ENCODE measurements at regions not wholly inside any gene's neighbourhood (a gene's known extent, or its start where the extent isn't known, plus 50 kb on each side); places are given as distances from the start of the nearest gene placed in this dataset.
"Not testable (repeated sequence)": the region's sequence is repeated elsewhere in the genome, so short reads cannot be mapped to it uniquely, and the experiment has no call there.

GRCh38 chr6:10174056-10174455, 240.8 kb downstream of the TFAP2A start:
- DNase-seq (ENCODE audit: low read depth), result no peak
- no peak overlapping the region for H3K9ac ChIP-seq (ENCODE audit: low read length)
- no peaks in the 10 kb centered on the region for H3K9me3 ChIP-seq (ENCODE audit: control insufficient read depth, low read length)
- no peaks in the 10 kb centered on the region for H3K4me1 ChIP-seq (ENCODE audit: control insufficient read depth, insufficient read depth, low read length)
- no peak overlapping the region for H3K4me3 ChIP-seq (ENCODE audit: low read length)
- no peaks in the 10 kb centered on the region for H3K27me3 ChIP-seq (replicated peaks; ENCODE audit: control insufficient read depth, insufficient read depth, low read length)
- H3K36me3 ChIP-seq (ENCODE audit: control insufficient read depth, insufficient read depth, low read length, severe bottlenecking), result no peaks in the 10 kb centered on the region

GRCh38 chr6:10171706-10172105, 243.2 kb downstream of the TFAP2A start:
- H3K4me3 ChIP-seq (ENCODE audit: low read length); H3K9ac ChIP-seq (ENCODE audit: low read length); H3K27me3 ChIP-seq (replicated peaks; ENCODE audit: control insufficient read depth, insufficient read depth, low read length); H3K4me1 ChIP-seq (ENCODE audit: control insufficient read depth, insufficient read depth, low read length); DNase-seq (ENCODE audit: low read depth); H3K9me3 ChIP-seq (ENCODE audit: control insufficient read depth, low read length); H3K36me3 ChIP-seq (ENCODE audit: control insufficient read depth, insufficient read depth, low read length, severe bottlenecking): not testable (repeated sequence)

GRCh38 chr6:10170816-10171215, 244.1 kb downstream of the TFAP2A start:
- Histone ChIP-seq H3K36me3 (ENCODE audit: control insufficient read depth, insufficient read depth, low read length, severe bottlenecking) (no peaks in the 10 kb centered on the region), H3K27me3 (replicated peaks; ENCODE audit: control insufficient read depth, insufficient read depth, low read length) (no peaks in the 10 kb centered on the region), H3K4me3 (ENCODE audit: low read length) (no peak overlapping the region), H3K4me1 (ENCODE audit: control insufficient read depth, insufficient read depth, low read length) (no peaks in the 10 kb centered on the region), H3K9me3 (ENCODE audit: control insufficient read depth, low read length) (no peaks in the 10 kb centered on the region), H3K9ac (ENCODE audit: low read length) (no peak overlapping the region)
- no peak for DNase-seq (ENCODE audit: low read depth)

- H3K27me3 ChIP-seq (replicated peaks; ENCODE audit: control insufficient read depth, insufficient read depth, low read length), result no peaks in the 10 kb centered on the region
- no peak overlapping the region for H3K4me3 ChIP-seq (ENCODE audit: low read length)
- no peaks in the 10 kb centered on the region for H3K9me3 ChIP-seq (ENCODE audit: control insufficient read depth, low read length)
- no peaks in the 10 kb centered on the region for H3K36me3 ChIP-seq (ENCODE audit: control insufficient read depth, insufficient read depth, low read length, severe bottlenecking)
- DNase-seq (ENCODE audit: low read depth), result no peak
- H3K4me1 ChIP-seq (ENCODE audit: control insufficient read depth, insufficient read depth, low read length), result no peaks in the 10 kb centered on the region
- no peak overlapping the region for H3K9ac ChIP-seq (ENCODE audit: low read length)
Observed at GRCh38 chr6:10166031-10166430, 248.8 kb downstream of the TFAP2A start.

- H3K4me1 ChIP-seq (ENCODE audit: control insufficient read depth, insufficient read depth, low read length), result no peaks in the 10 kb centered on the region
- no peak overlapping the region for H3K9ac ChIP-seq (ENCODE audit: low read length)
- H3K9me3 ChIP-seq (ENCODE audit: control insufficient read depth, low read length), result no peaks in the 10 kb centered on the region
- no peak for DNase-seq (ENCODE audit: low read depth)
- no peaks in the 10 kb centered on the region for H3K27me3 ChIP-seq (replicated peaks; ENCODE audit: control insufficient read depth, insufficient read depth, low read length)
- no peaks in the 10 kb centered on the region for H3K36me3 ChIP-seq (ENCODE audit: control insufficient read depth, insufficient read depth, low read length, severe bottlenecking)
- no peak overlapping the region for H3K4me3 ChIP-seq (ENCODE audit: low read length)
Observed at GRCh38 chr6:10163203-10163962, 251.5 kb downstream of the TFAP2A start.

GRCh38 chr6:10156875-10157274, 258.0 kb downstream of the TFAP2A start:
- no peaks in the 10 kb centered on the region for H3K36me3 ChIP-seq (ENCODE audit: control insufficient read depth, insufficient read depth, low read length, severe bottlenecking)
- H3K4me3 ChIP-seq (ENCODE audit: low read length), result no peak overlapping the region
- DNase-seq (ENCODE audit: low read depth), result no peak

GRCh38 chr6:10154251-10154650, 260.6 kb downstream of the TFAP2A start:
- Histone ChIP-seq H3K9me3 (ENCODE audit: control insufficient read depth, low read length) (no peaks in the 10 kb centered on the region), H3K36me3 (ENCODE audit: control insufficient read depth, insufficient read depth, low read length, severe bottlenecking) (no peaks in the 10 kb centered on the region), H3K9ac (ENCODE audit: low read length) (no peak overlapping the region), H3K4me3 (ENCODE audit: low read length) (no peak overlapping the region), H3K27me3 (replicated peaks; ENCODE audit: control insufficient read depth, insufficient read depth, low read length) (no peaks in the 10 kb centered on the region), H3K4me1 (ENCODE audit: control insufficient read depth, insufficient read depth, low read length) (no peaks in the 10 kb centered on the region)
- DNase-seq (ENCODE audit: low read depth), result no peak

More at GRCh38 chr6:10156875-10157274, 258.0 kb downstream of the TFAP2A start:
- H3K4me1 ChIP-seq (ENCODE audit: control insufficient read depth, insufficient read depth, low read length), result no peaks in the 10 kb centered on the region
- no peaks in the 10 kb centered on the region for H3K27me3 ChIP-seq (replicated peaks; ENCODE audit: control insufficient read depth, insufficient read depth, low read length)
- H3K9ac ChIP-seq (ENCODE audit: low read length), result no peak overlapping the region
- no peaks in the 10 kb centered on the region for H3K9me3 ChIP-seq (ENCODE audit: control insufficient read depth, low read length)

- H3K4me1 ChIP-seq (ENCODE audit: control insufficient read depth, insufficient read depth, low read length), result no peaks in the 10 kb centered on the region
- DNase-seq (ENCODE audit: low read depth), result peak; percentile 65
- H3K36me3 ChIP-seq (ENCODE audit: control insufficient read depth, insufficient read depth, low read length, severe bottlenecking), result no peaks in the 10 kb centered on the region
- H3K27me3 ChIP-seq (replicated peaks; ENCODE audit: control insufficient read depth, insufficient read depth, low read length), result no peaks in the 10 kb centered on the region
- no peak overlapping the region for H3K9ac ChIP-seq (ENCODE audit: low read length)
- no peaks in the 10 kb centered on the region for H3K9me3 ChIP-seq (ENCODE audit: control insufficient read depth, low read length)
- no peak overlapping the region for H3K4me3 ChIP-seq (ENCODE audit: low read length)
Observed at GRCh38 chr6:10151144-10151915, 263.5 kb downstream of the TFAP2A start.

- Histone ChIP-seq H3K27me3 (replicated peaks; ENCODE audit: control insufficient read depth, insufficient read depth, low read length) (no peaks in the 10 kb centered on the region), H3K9me3 (ENCODE audit: control insufficient read depth, low read length) (no peaks in the 10 kb centered on the region), H3K9ac (ENCODE audit: low read length) (no peak overlapping the region), H3K4me3 (ENCODE audit: low read length) (no peak overlapping the region), H3K4me1 (ENCODE audit: control insufficient read depth, insufficient read depth, low read length) (no peaks in the 10 kb centered on the region), H3K36me3 (ENCODE audit: control insufficient read depth, insufficient read depth, low read length, severe bottlenecking) (no peaks in the 10 kb centered on the region)
- no peak for DNase-seq (ENCODE audit: low read depth)
Observed at GRCh38 chr6:10149603-10150002, 265.3 kb downstream of the TFAP2A start.

GRCh38 chr6:10146715-10147451, 268.0 kb downstream of the TFAP2A start:
- no peaks in the 10 kb centered on the region for H3K4me1 ChIP-seq (ENCODE audit: control insufficient read depth, insufficient read depth, low read length)
- DNase-seq (ENCODE audit: low read depth), result peak; percentile 84
- H3K36me3 ChIP-seq (ENCODE audit: control insufficient read depth, insufficient read depth, low read length, severe bottlenecking), result no peaks in the 10 kb centered on the region
- H3K4me3 ChIP-seq (ENCODE audit: low read length), result peak overlapping the region; percentile 79
- H3K9me3 ChIP-seq (ENCODE audit: control insufficient read depth, low read length), result no peaks in the 10 kb centered on the region
- H3K27me3 ChIP-seq (replicated peaks; ENCODE audit: control insufficient read depth, insufficient read depth, low read length), result no peaks in the 10 kb centered on the region
- peak overlapping the region; percentile 75 for H3K9ac ChIP-seq (ENCODE audit: low read length)

GRCh38 chr6:10144772-10145171, 270.1 kb downstream of the TFAP2A start:
- peak; percentile 44 for DNase-seq (ENCODE audit: low read depth)
- no peaks in the 10 kb centered on the region for H3K4me1 ChIP-seq (ENCODE audit: control insufficient read depth, insufficient read depth, low read length)
- no peak overlapping the region for H3K9ac ChIP-seq (ENCODE audit: low read length)
- H3K4me3 ChIP-seq (ENCODE audit: low read length), result no peak overlapping the region
- H3K36me3 ChIP-seq (ENCODE audit: control insufficient read depth, insufficient read depth, low read length, severe bottlenecking), result no peaks in the 10 kb centered on the region
- no peaks in the 10 kb centered on the region for H3K9me3 ChIP-seq (ENCODE audit: control insufficient read depth, low read length)
- no peaks in the 10 kb centered on the region for H3K27me3 ChIP-seq (replicated peaks; ENCODE audit: control insufficient read depth, insufficient read depth, low read length)
